Spinal cord (tissue), 9 donors: ENCODE measurements at regions not wholly inside any gene's neighbourhood (a gene's known extent, or its start where the extent isn't known, plus 50 kb on each side); places are given as distances from the start of the nearest gene placed in this dataset.

Source experiments
- DNase-seq, 6 donors: peaks; one replicate each; pipeline versions ENCODE4 v3.0.0 to v3.0.0-alpha.2; 2013 to 2015; ENCODE audit warnings: low spot score in 6 of 6, low read depth in 4 of 6
- H3K27ac ChIP-seq: one replicate; pipeline ENCODE4 v1.5.1; 2013; ENCODE audit warnings: low read depth, low read length, control low read depth
- H3K27me3 ChIP-seq: one replicate; pipeline ENCODE4 v1.6.1; 2013; ENCODE audit warnings: low read length; ENCODE audit not compliant: control insufficient read depth, insufficient read depth
- H3K36me3 ChIP-seq: one replicate; pipeline ENCODE4 v1.6.1; 2013; ENCODE audit warnings: low read length; ENCODE audit not compliant: control insufficient read depth, insufficient read depth
- H3K4me1 ChIP-seq: one replicate; pipeline ENCODE4 v1.6.1; 2013; ENCODE audit warnings: low read length; ENCODE audit not compliant: control insufficient read depth, insufficient read depth
- H3K4me3 ChIP-seq: one replicate; pipeline ENCODE4 v1.5.1; 2013; ENCODE audit warnings: low read depth, low read length, control low read depth
- H3K9me3 ChIP-seq: one replicate; pipeline ENCODE4 v1.6.1; 2013; ENCODE audit warnings: low read length; ENCODE audit not compliant: control insufficient read depth, insufficient read depth
- WGBS: methylation state at CpG from one replicate; pipeline ENCODE4 v1.1.5; 2013; ENCODE audit warnings: missing lambda C conversion rate; ENCODE audit not compliant: insufficient coverage; 5-methylcytosine and 5-hydroxymethylcytosine counted together
- donor health status: healthy.

DNA sequence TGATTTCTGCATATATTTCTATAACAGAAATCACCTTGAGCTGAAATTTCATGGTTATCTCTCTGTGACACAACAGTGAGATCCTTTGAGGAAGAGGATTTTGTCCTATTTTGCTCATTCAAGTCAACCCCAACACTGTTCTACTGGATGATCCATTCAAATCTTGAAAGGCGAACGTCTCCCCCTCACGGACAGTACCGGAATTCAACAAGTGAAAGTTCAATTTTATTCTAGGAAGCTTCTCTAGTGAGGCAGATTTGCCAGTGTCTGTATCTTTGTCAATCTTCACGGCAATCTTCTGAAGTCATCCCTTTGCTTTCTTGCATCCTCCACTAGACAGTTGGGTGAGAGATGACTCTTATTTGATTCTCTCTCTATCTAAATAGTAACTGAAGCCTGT is 91.7 kb upstream of the PDE7B start:
- Histone ChIP-seq H3K4me1 (no peaks in the 10 kb centered on the region), H3K27ac (no peak overlapping the region), H3K27me3 (no peaks in the 10 kb centered on the region), H3K36me3 (no peaks in the 10 kb centered on the region), H3K9me3 (no peaks in the 10 kb centered on the region), H3K4me3 (no peak overlapping the region)
- DNase-seq: no peak
- WGBS: no CpG with 5 or more reads among the region's 5 CpGs

DNA sequence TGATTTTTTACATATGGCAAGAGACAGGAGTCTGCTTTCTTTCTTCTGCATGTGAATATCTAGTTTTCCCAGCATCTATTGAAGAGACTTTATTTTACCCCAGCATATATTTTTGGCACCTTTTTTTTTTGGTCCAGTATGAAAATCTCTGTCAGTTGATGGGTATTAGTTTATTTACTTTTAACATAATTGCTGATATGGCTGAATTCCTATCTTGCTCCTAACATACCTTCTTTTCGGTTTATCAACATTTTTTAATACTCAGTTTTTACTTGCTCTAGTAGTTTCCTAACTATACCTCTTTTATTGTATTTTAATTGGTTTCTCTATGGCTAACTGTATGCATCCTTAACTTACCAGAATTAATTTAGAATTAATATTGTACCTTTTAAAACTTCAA is 77.5 kb upstream of the PDE7B start:
- H3K36me3 ChIP-seq: no peaks in the 10 kb centered on the region
- no peaks in the 10 kb centered on the region for H3K27me3 ChIP-seq
- no peaks in the 10 kb centered on the region for H3K4me1 ChIP-seq
- no CpG with 5 or more reads among the region's 1 CpG for WGBS
- DNase-seq: no peak
- H3K9me3 ChIP-seq: no peaks in the 10 kb centered on the region
- no peak overlapping the region for H3K27ac ChIP-seq
- H3K4me3 ChIP-seq: no peak overlapping the region

DNA sequence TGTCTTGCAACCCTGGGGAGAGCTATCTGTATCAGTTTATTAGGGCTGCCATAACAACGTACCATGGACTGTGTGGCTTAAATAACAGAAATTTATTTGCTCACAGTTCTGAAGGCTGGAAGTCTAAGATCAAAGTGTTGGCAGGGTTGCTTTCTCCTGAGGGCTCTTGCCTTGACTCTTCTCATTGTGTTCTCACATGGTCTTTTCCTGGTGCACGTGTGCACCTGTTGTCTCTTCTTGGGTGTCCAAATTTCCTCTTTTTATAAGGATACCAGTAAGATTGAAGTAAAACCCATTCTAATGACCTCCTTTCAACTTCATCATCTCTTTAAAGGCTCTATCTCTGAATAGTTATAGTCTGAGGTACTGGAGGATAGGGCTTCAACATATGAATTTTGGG is 72.3 kb upstream of the PDE7B start:
- no peaks in the 10 kb centered on the region for H3K4me1 ChIP-seq
- no peak overlapping the region for H3K4me3 ChIP-seq
- WGBS: 57% methylated on average over 1 of the region's 2 CpGs
- no peaks in the 10 kb centered on the region for H3K36me3 ChIP-seq
- H3K27ac ChIP-seq: no peak overlapping the region
- no peak for DNase-seq
- H3K27me3 ChIP-seq: no peaks in the 10 kb centered on the region
- no peaks in the 10 kb centered on the region for H3K9me3 ChIP-seq

DNA sequence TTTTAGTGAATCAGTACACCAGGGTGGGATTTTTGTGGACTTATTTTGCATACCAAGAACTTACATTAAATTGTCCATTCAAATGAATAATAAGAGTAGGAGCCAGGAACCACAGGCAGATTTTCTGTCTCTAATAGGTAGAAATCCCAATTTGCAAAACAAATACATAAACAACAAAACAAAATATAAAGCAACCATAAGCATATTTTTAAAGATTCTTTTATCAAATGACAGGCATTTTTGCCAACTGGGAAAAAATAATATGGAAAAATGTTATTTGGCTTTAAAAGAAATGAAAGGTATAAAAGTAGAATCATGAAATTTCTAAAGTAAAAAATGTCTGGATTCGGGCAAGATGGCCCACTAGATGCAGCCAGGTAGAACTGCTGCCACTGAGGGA is 71.2 kb upstream of the PDE7B start:
- Histone ChIP-seq H3K9me3 (no peaks in the 10 kb centered on the region), H3K4me3 (no peak overlapping the region), H3K4me1 (no peaks in the 10 kb centered on the region), H3K27ac (no peak overlapping the region), H3K36me3 (no peaks in the 10 kb centered on the region), H3K27me3 (no peaks in the 10 kb centered on the region)
- DNase-seq: no peak
- WGBS: 78% methylated on average over 1 of the region's 1 CpG

DNA sequence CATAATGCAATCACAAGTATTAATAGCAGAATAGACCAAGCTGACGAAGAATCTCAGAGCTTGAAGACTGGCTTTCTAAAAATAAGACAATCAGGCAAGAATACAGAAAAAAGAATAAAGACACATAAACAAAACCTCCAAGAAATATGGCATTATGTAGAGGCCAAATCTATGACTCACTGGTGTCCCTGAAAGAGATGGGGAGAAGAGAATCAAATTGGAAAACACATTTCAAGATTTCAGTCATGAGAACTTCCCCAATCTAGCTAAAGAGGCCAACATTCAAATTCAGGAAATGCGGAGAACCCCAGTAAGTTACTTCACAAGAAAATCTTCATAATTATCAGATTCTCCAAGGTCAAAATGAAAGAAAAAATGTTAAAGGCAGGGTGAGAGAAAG is 69.0 kb upstream of the PDE7B start:
- Histone ChIP-seq H3K4me3 (no peak overlapping the region), H3K36me3 (no peaks in the 10 kb centered on the region), H3K4me1 (no peaks in the 10 kb centered on the region), H3K9me3 (no peaks in the 10 kb centered on the region), H3K27ac (no peak overlapping the region), H3K27me3 (no peaks in the 10 kb centered on the region)
- WGBS: no CpG with 5 or more reads among the region's 2 CpGs
- no peak for DNase-seq

DNA sequence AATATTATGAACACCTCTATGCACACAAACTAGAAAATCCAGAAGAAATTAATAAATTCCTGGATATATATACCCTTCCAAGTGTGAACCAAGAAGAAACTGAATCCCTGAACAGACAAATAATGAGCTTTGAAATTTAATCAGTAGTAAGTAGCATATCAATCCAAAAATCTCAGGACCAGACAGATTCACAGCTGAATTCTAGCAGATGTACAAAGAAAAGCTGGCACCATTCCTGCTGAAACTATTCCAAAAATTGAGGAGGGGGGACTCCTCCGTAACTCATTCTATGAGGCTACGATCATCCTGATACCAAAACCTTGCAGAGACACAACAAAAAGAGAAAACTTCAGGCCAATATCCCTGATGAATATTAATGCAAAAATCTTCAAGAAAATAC is 67.0 kb upstream of the PDE7B start:
- 60% methylated on average over 1 of the region's 2 CpGs for WGBS
- Histone ChIP-seq H3K9me3 (no peaks in the 10 kb centered on the region), H3K36me3 (no peaks in the 10 kb centered on the region), H3K27me3 (no peaks in the 10 kb centered on the region), H3K4me1 (no peaks in the 10 kb centered on the region), H3K4me3 (no peak overlapping the region), H3K27ac (no peak overlapping the region)
- DNase-seq: peak in 2 of 6 donors; percentile 16 to 72

DNA sequence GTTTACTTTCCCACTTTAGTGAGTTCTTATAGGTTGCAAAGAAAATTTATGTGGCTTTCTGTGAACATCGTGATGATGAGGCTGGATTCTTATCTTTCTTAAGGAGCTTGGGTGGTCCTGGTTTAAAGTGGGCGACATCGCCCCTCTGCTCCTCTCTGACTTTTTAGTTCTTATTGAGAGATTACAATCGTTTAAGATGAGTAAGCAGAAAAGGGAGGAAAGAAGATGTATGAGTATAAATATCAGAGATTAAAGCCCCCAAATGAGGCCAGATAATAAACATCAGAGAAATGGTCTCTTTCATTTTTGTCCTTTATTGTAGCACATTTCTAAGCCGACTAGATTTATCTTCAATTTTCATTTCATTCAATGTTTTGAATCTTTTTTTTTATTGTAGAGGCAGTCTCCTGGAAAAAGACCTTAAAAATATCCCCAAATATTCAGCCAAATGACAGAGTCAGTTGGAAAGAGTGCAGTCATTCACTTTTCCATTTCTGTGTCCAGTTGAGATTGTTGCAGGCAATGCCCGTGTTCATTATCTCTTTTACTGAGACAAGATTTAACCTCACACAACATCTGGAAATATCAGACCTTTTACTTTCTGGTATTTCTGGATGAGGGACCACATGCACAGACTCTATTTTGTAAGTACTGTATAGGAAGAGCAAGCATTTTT is 62.0 kb upstream of the PDE7B start:
- Histone ChIP-seq H3K27ac (no peak overlapping the region), H3K4me1 (no peaks in the 10 kb centered on the region), H3K4me3 (no peak overlapping the region), H3K27me3 (no peaks in the 10 kb centered on the region), H3K36me3 (no peaks in the 10 kb centered on the region), H3K9me3 (no peaks in the 10 kb centered on the region)
- DNase-seq: no peak
- WGBS: no CpG with 5 or more reads among the region's 6 CpGs

DNA sequence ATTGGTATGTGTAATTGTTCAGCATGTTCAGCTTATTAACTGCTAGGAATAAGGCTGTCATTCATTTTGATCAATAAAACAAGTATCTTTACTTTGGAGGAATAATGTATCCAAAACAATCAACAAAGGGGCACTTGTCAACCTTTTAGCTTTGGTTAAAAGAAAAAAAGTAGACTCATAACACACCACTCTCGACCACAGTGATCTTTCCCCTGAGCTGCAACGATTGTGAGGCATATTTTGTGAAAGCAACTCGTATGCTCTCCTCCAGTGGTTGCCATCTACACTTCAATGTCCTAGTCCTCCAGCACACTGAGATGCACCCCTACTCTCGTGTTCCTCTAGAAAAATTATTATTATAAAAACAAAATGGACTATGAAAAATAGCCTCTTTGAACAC is 60.1 kb upstream of the PDE7B start:
- H3K36me3 ChIP-seq: no peaks in the 10 kb centered on the region
- 100% methylated on average over 1 of the region's 4 CpGs for WGBS
- H3K27me3 ChIP-seq: no peaks in the 10 kb centered on the region
- no peak for DNase-seq
- no peaks in the 10 kb centered on the region for H3K4me1 ChIP-seq
- H3K27ac ChIP-seq: no peak overlapping the region
- H3K9me3 ChIP-seq: no peaks in the 10 kb centered on the region
- H3K4me3 ChIP-seq: no peak overlapping the region

DNA sequence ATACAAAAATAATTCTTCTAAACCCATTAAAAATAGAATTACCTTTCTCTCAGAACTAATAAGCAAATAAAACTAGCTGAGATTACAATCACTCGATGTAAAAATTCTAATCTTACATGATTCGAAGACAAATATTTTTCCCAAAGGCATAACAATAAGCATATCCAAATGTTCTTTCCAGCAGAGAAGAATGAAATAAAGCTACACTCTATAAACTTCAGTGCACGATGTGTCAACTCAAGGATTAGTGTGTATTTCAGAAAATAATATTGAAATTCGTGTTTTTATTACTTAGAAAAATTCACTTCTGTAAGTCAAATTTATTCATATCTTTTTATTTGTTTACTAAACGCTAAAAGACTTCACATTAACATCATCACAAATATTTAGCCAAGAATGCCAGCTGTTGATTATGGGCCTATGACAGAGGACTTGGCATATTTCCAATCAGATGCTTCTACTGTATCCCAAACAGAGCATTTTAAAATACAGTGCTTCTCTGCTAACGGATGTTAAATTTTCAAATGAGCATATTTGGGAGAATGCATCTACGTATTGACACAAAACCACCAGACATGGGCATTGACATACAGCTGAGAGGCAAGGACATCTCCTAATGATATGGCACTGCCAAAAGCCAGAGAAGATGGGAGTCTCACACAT is 54.7 kb upstream of the PDE7B start:
- Histone ChIP-seq H3K4me3 (no peak overlapping the region), H3K9me3 (no peaks in the 10 kb centered on the region), H3K36me3 (no peaks in the 10 kb centered on the region), H3K27me3 (no peaks in the 10 kb centered on the region), H3K4me1 (no peaks in the 10 kb centered on the region), H3K27ac (no peak overlapping the region)
- WGBS: 57% methylated on average over 1 of the region's 7 CpGs
- DNase-seq: peak in 2 of 6 donors; percentile 75 to 85

DNA sequence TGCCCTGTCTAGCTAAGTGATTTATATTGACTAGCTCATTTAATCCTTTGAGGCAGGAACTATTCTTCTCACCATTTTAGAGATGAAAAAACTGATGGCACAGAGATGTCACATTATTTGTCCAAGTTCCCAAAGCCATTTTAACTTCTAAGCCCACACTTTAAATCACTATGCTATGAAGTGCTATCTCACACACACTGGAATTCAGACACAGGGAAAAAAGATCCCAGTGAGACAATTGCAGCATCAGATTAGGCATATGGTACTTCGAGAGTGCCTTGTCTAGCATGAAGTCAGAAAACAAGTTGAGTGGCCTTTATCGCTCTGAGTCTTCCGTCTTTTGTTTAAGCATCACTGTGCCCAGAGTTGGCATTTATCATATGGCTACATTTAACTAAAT is 54.1 kb upstream of the PDE7B start:
- H3K4me1 ChIP-seq: no peaks in the 10 kb centered on the region
- peak in 1 of 6 donors; percentile 68 for DNase-seq
- no peak overlapping the region for H3K27ac ChIP-seq
- no peak overlapping the region for H3K4me3 ChIP-seq
- H3K36me3 ChIP-seq: no peaks in the 10 kb centered on the region
- WGBS: no CpG with 5 or more reads among the region's 3 CpGs
- no peaks in the 10 kb centered on the region for H3K9me3 ChIP-seq
- no peaks in the 10 kb centered on the region for H3K27me3 ChIP-seq
